ENCODE measurements at regions not wholly inside any gene's neighbourhood (a gene's known extent, or its start where the extent isn't known, plus 50 kb on each side); places are given as distances from the start of the nearest gene placed in this dataset.

- no peak for TF ChIP-seq CTCF (IDR thresholded peaks at IDR 0.05; ENCODE audit: insufficient read depth, low read length)
- H3K4me3 ChIP-seq (ENCODE audit: low read depth, low read length): no peak overlapping the region
- DNase-seq (ENCODE audit: low read depth): peak; percentile 70
Measured at GRCh38 chr3:74465715-74466410, 148.6 kb downstream of the CNTN3 start.

- DNase-seq (ENCODE audit: low read depth): no peak
- H3K4me3 ChIP-seq (ENCODE audit: low read depth, low read length): no peak overlapping the region
- TF ChIP-seq CTCF (IDR thresholded peaks at IDR 0.05; ENCODE audit: insufficient read depth, low read length): no peak
Measured at GRCh38 chr3:74463515-74463914, 150.9 kb downstream of the CNTN3 start.

- no peak overlapping the region for H3K4me3 ChIP-seq (ENCODE audit: low read depth, low read length)
- no peak for TF ChIP-seq CTCF (IDR thresholded peaks at IDR 0.05; ENCODE audit: insufficient read depth, low read length)
Measured at GRCh38 chr3:74456166-74456565, 158.3 kb downstream of the CNTN3 start.

GRCh38 chr3:74447221-74447620 lies 167.2 kb downstream of the CNTN3 start:
- no peak for DNase-seq (ENCODE audit: low read depth)
- no peak for TF ChIP-seq CTCF (IDR thresholded peaks at IDR 0.05; ENCODE audit: insufficient read depth, low read length)
- H3K4me3 ChIP-seq (ENCODE audit: low read depth, low read length): no peak overlapping the region

More at GRCh38 chr3:74456166-74456565, 158.3 kb downstream of the CNTN3 start:
- no peak for DNase-seq (ENCODE audit: low read depth)

GRCh38 chr3:74445541-74445940 lies 168.9 kb downstream of the CNTN3 start:
- TF ChIP-seq CTCF (IDR thresholded peaks at IDR 0.05; ENCODE audit: insufficient read depth, low read length): no peak
- no peak for DNase-seq (ENCODE audit: low read depth)
- no peak overlapping the region for H3K4me3 ChIP-seq (ENCODE audit: low read depth, low read length)

GRCh38 chr3:74443102-74443501 lies 171.4 kb downstream of the CNTN3 start:
- peak; percentile 48 for DNase-seq (ENCODE audit: low read depth)
- H3K4me3 ChIP-seq (ENCODE audit: low read depth, low read length): no peak overlapping the region
- no peak for TF ChIP-seq CTCF (IDR thresholded peaks at IDR 0.05; ENCODE audit: insufficient read depth, low read length)

- TF ChIP-seq CTCF (IDR thresholded peaks at IDR 0.05; ENCODE audit: insufficient read depth, low read length): no peak
- H3K4me3 ChIP-seq (ENCODE audit: low read depth, low read length): no peak overlapping the region
- no peak for DNase-seq (ENCODE audit: low read depth)
Measured at GRCh38 chr3:74442683-74443082, 171.8 kb downstream of the CNTN3 start.
